Ishikawa (cell line): ENCODE measurements at regions not wholly inside any gene's neighbourhood (a gene's known extent, or its start where the extent isn't known, plus 50 kb on each side); places are given as distances from the start of the nearest gene placed in this dataset.

Source experiments
- CEBPB ChIP-seq: IDR thresholded peaks from 2 replicates; pipeline ENCODE4 v1.6.1; 2012
- EGR1 ChIP-seq: IDR thresholded peaks from 2 replicates; pipeline ENCODE4 v1.6.1; 2012
- FOXM1 ChIP-seq: IDR thresholded peaks from 2 replicates; pipeline ENCODE4 v1.6.1; 2012; ENCODE audit warnings: low read depth, borderline replicate concordance
- MAX ChIP-seq: IDR thresholded peaks from 2 replicates; pipeline ENCODE4 v1.6.1; 2012
- NFIC ChIP-seq: IDR thresholded peaks from 2 replicates; pipeline ENCODE4 v1.6.1; 2012
- RAD21 ChIP-seq: IDR thresholded peaks from 2 replicates; pipeline ENCODE4 v1.6.1; 2012; ENCODE audit warnings: low read depth
- REST ChIP-seq: IDR thresholded peaks from 2 replicates; pipeline ENCODE4 v1.6.1; 2012; ENCODE audit warnings: low read depth, mild to moderate bottlenecking
- TAF1 ChIP-seq: IDR thresholded peaks from 2 replicates; pipeline ENCODE4 v1.6.1; 2012; ENCODE audit warnings: low read depth, mild to moderate bottlenecking
- TCF12 ChIP-seq: IDR thresholded peaks from 2 replicates; pipeline ENCODE4 v1.6.1; 2012; ENCODE audit warnings: low read depth
- USF1 ChIP-seq: IDR thresholded peaks from 2 replicates; pipeline ENCODE4 v1.6.1; 2012
- YY1 ChIP-seq: IDR thresholded peaks from 2 replicates; pipeline ENCODE4 v1.6.1; 2012; ENCODE audit warnings: low read depth

GRCh38 chr15:27701956-27702355 is 397.2 kb downstream of the OCA2 start:
- TF ChIP-seq MAX (no peak), TAF1 (no peak), EGR1 (no peak), YY1 (no peak), USF1 (no peak), NFIC (no peak), RAD21 (no peak), REST (no peak), CEBPB (no peak), FOXM1 (no peak), TCF12 (no peak)
